OCI-LY1 (cell line): ENCODE measurements at regions not wholly inside any gene's neighbourhood (a gene's known extent, or its start where the extent isn't known, plus 50 kb on each side); places are given as distances from the start of the nearest gene placed in this dataset.

ENCODE experiments used
- CTCF ChIP-seq: fragments of 200-600 bp; sonication (generic), shearing (Covaris generic); IDR thresholded peaks from 2 replicates; pipeline ENCODE4 v1.5.1; 2017; ENCODE audit warnings: mild to moderate bottlenecking, antibody characterized with exemption, low read length, moderate library complexity, mixed read lengths
- EZH2 ChIP-seq: fragments of 200-600 bp; sonication (generic), shearing (Covaris generic); IDR thresholded peaks from 2 replicates; pipeline ENCODE4 v1.8.0; 2017; ENCODE audit warnings: borderline replicate concordance, mixed run types, mild to moderate bottlenecking, antibody characterized with exemption, low read length, moderate library complexity, mixed read lengths

GRCh38 chr18:46312221-46312620 is 208.0 kb downstream of the HAUS1 start:
- TF ChIP-seq EZH2 (no peak), CTCF (no peak)
